Fibroblast of skin of right biceps (primary cell): ENCODE measurements at regions not wholly inside any gene's neighbourhood (a gene's known extent, or its start where the extent isn't known, plus 50 kb on each side); places are given as distances from the start of the nearest gene placed in this dataset.

Source experiments
- DNase-seq: peaks from one replicate; pipeline ENCODE4 v3.0.0-alpha.2; 2013

GRCh38 chr5:155878991-155879575 lies 447.9 kb upstream of the SGCD start:
- peak; percentile 90 for DNase-seq

DNA sequence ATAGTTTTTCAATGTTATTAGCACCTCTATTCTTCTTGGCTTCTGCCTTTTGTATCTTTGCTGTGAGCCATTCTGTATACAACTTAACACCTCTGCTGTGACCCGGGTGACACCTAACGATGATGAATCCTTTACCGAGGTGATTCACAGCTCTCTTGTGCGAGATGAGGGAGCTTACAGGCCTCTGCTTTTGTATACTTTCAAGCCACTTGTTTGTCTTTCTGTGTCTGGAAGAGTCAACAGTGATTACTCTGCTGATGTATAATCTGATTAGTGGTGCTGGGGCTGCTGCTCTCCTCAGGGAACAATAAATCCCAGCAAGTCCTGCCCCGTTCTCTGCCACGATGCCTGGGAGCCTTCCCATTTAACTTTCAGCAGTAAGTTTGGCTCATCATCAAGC lies 442.9 kb upstream of the SGCD start:
- DNase-seq: peak; percentile 64

GRCh38 chr5:155885199-155885598 lies 441.8 kb upstream of the SGCD start:
- DNase-seq: no peak

DNA sequence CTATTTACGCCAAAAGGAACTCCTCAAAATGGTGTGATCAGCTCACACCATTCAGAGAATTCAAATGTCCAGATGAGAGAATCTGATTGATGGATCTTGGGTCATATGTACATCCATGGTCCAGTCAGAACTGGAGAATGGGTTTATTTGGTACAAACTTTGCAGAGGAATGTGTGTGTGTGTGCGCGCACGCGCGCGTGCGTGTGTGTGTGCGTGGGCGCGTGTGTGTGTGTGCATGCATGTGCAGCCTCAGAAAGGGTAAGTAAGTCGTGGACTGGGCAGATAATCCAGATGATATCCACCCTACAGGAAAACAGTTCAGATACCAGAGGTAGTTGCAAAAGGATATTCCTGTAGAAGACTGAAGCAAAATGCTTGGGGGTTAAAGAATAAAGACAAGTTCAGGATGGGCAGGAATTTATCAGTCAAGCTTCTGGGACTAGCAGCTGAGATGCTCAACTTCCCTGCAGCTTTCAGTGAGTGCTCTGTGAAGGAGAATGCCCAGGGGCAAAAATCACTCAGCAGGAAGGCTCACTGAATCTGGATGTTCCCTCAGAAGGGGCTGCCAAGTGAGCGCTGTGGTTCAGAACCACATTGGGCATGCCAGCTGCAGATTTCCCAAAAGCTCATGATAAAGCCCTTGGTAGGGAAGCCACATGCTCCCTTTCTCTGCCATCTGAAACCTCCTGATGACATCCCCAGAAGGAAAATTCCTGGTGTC lies 440.5 kb upstream of the SGCD start:
- no peak for DNase-seq

- DNase-seq: no peak
Observed at GRCh38 chr5:155895484-155895883, 431.5 kb upstream of the SGCD start.

DNA sequence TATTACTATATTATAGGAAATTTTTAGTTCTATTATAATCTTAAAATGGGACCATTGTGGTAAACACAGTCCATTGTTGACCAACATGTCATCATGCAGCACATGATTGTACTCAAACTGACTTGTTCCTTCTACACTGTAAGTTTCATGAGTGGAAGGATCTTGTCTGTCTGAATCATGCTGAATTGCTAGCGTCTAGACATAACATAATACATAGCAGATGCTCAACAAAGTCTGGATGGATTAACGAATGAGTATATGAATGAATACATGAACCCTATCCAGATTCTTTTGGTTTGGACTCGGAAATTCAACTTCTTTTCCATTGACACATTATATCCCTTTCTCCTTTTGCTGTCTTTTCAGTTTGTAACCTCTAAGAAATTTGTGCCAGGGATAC lies 429.2 kb upstream of the SGCD start:
- DNase-seq: peak; percentile 91

- peak; percentile 86 for DNase-seq
Observed at GRCh38 chr5:155898284-155898683, 428.7 kb upstream of the SGCD start.

GRCh38 chr5:155903791-155904190 lies 423.2 kb upstream of the SGCD start:
- DNase-seq: no peak

- DNase-seq: peak; percentile 55
Observed at GRCh38 chr5:155905364-155905763, 421.6 kb upstream of the SGCD start.

GRCh38 chr5:155906046-155906445 lies 420.9 kb upstream of the SGCD start:
- DNase-seq: no peak

GRCh38 chr5:155908543-155908942 lies 418.4 kb upstream of the SGCD start:
- DNase-seq: no peak

GRCh38 chr5:155912291-155912690 lies 414.7 kb upstream of the SGCD start:
- no peak for DNase-seq

- peak; percentile 36 for DNase-seq
Observed at GRCh38 chr5:155914766-155915165, 412.2 kb upstream of the SGCD start.

GRCh38 chr5:155915601-155916000 lies 411.4 kb upstream of the SGCD start:
- peak; percentile 86 for DNase-seq

- no peak for DNase-seq
Observed at GRCh38 chr5:155919126-155919525, 407.8 kb upstream of the SGCD start.

DNA sequence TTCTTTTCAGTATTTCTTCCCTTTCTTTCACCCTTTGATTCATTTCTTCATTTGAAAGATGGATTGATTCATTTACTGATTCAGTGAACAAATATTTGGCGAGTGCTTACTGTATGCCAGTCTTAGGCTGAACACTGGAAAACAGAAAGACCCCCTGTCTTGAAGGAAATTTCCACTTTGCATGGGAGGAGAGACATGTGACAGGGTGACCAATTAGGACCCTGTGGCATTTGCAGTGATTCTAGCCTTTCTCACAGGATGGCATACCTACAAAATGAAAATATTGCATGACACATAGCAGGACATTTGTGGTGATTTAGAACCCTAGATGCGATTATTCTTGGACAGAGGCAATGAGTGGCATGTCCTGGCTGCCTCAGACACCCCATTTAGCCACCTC lies 407.2 kb upstream of the SGCD start:
- DNase-seq: peak; percentile 45

GRCh38 chr5:155921621-155922020 lies 405.3 kb upstream of the SGCD start:
- DNase-seq: peak; percentile 60

DNA sequence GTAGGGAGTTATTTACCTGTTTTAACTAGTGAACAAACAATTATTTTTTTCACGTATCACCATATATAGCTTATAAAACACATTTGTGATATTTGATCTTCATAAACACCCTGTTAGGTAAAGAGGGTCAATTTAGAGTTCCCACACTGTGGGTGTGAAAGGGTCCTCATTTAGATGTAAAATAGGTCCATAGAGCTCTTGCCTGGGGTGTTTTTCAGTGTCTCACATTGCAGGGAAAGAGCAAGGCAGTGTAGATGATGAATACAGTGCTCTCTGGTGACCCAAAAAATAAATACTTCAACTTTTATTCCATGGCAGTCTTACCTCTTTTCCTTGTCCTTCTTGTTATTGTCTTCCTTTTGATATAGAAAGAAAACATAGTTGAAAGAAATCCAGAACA lies 403.2 kb upstream of the SGCD start:
- no peak for DNase-seq

DNA sequence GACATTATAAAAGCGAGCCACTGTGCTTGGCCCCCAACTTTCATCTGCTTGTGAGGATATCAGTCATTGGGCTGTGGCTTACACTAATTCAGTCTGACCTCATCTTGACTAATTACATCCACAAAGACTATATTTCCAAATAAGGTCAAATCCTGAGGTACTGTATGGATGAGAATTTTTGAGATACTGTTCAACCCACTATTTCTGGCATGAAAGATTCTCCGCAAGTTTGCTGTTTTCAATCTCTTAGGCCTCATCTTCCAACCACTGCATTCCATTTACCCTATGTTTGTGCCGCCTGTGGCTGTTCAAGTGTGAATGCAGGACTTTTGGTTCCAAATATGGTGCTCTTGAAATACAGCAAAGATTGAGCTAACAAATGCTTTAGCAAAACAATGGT lies 400.9 kb upstream of the SGCD start:
- DNase-seq: peak; percentile 97

GRCh38 chr5:155926766-155927165 lies 400.2 kb upstream of the SGCD start:
- DNase-seq: peak; percentile 55

DNA sequence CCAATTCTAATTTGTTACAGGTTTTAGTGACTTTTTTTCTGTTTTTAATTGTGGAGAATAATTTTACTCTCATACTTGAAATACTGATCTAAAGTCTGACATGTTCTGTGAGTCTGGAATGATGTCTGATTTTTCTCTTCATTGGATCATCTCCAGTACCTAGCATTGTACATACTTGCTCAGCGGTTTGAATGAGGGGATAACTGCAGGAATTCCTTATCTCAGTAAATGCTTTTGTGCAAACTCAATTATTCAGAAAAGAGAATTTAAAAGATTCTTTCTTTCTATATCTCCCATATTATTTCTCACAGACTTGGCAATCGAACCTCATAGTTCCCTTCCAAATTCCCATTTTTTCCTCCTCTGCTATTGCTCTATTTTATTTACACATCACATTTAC lies 397.9 kb upstream of the SGCD start:
- DNase-seq: peak; percentile 72

- no peak for DNase-seq
Observed at GRCh38 chr5:155934964-155935363, 392.0 kb upstream of the SGCD start.

DNA sequence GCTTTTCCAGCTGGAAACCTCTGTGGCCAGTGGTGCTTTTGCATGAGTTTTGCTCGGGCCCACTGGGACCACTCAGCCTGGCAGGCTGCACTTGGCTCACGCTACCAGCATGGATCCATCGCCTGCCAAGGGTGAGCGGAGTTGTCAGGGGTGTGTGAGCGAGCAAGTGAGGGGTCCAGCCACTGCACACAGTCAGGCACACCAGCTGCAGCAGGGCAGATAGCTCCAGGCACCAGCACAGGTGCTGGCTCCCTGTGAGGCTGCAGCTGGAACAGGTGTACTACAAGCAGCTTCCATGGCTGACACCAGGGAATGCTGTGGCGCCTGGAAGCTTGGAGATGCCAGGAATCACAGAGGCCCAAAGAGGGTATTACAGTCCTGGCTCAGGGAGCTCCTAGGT lies 391.2 kb upstream of the SGCD start:
- DNase-seq: no peak

GRCh38 chr5:155936520-155937406 lies 390.2 kb upstream of the SGCD start:
- no peak for DNase-seq
